ENCODE measurements at regions not wholly inside any gene's neighbourhood (a gene's known extent, or its start where the extent isn't known, plus 50 kb on each side); places are given as distances from the start of the nearest gene placed in this dataset.

DNA sequence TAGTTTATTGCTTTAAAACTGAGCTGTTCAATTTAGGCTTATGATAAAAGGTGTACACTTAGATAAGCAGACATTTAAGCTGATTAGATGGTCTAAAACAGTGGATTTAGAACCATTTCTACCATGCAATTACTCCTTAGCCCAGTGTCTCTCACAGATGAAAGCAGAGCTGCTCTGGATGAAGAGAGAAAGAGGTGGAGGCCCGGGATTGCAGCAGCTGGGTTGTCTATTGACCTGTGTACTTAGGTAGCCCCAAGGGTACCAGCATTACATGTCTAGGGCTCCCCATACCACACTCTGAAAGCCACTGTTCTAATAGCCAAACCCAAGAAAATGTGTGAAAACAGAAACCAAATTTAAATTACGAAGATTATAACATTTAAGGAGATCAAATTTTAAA lies 86.0 kb upstream of the GIMD1 start:
- Histone ChIP-seq H3K36me3 (ENCODE audit: control insufficient read depth, insufficient read depth, low read length) (no peaks in the 10 kb centered on the region), H3K4ac (ENCODE audit: low read depth, low read length) (no peak overlapping the region), H3K4me1 (ENCODE audit: control insufficient read depth, low read depth, low read length) (no peaks in the 10 kb centered on the region), H3K27ac (ENCODE audit: low read depth, low read length) (no peak overlapping the region), H3K79me2 (ENCODE audit: control insufficient read depth, insufficient read depth, low read length) (no peaks in the 10 kb centered on the region), H2AK5ac (ENCODE audit: low read length) (no peak overlapping the region), H2BK120ac (ENCODE audit: low read depth, low read length) (no peak overlapping the region), H3K23ac (ENCODE audit: low read length) (no peak overlapping the region), H3K27me3 (ENCODE audit: insufficient read depth, low read length, poor library complexity) (no peaks in the 10 kb centered on the region), H3K56ac (ENCODE audit: low read length) (no peak overlapping the region), H2BK5ac (ENCODE audit: low read length) (no peak overlapping the region), H3K79me1 (ENCODE audit: low read length) (no peaks in the 10 kb centered on the region), H4K8ac (ENCODE audit: low read depth, low read length) (no peak overlapping the region), H3K4me3 (ENCODE audit: low read length) (no peak overlapping the region), H2BK15ac (replicated peaks; ENCODE audit: low read depth) (no peak overlapping the region), H3K18ac (ENCODE audit: low read length) (no peak overlapping the region), H3K9ac (ENCODE audit: low read length) (no peak overlapping the region), H4K5ac (ENCODE audit: low read length) (no peak overlapping the region), H3K4me2 (ENCODE audit: low read length) (no peak overlapping the region)
- DNase-seq, result no peak
- WGBS (ENCODE audit: extremely low coverage, insufficient coverage, low lambda C conversion rate), result no CpG with 5 or more reads among the region's 2 CpGs

DNA sequence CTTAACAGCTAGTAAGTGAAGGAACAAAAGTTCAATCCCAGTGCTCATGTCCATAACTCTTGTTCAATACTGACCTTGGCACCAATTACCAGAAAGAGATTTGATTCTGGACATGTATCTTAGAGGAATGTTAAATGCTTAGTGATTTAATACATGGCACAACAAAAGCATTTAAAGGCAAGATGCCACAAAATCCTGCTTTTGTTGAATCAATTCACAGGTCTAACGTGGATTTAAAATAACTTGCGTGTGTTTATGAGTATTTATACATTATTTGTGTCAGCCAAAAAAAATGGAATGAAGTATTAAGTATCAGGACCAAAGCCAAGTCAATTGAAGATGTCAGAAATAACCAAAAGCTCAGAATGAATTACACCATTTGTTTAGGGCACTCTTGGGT lies 85.4 kb upstream of the GIMD1 start:
- no peak overlapping the region for H2BK5ac ChIP-seq (ENCODE audit: low read length)
- no peak overlapping the region for H3K4me2 ChIP-seq (ENCODE audit: low read length)
- H4K5ac ChIP-seq (ENCODE audit: low read length), result no peak overlapping the region
- no peak overlapping the region for H3K4me3 ChIP-seq (ENCODE audit: low read length)
- H2AK5ac ChIP-seq (ENCODE audit: low read length), result no peak overlapping the region
- no peaks in the 10 kb centered on the region for H3K4me1 ChIP-seq (ENCODE audit: control insufficient read depth, low read depth, low read length)
- no peaks in the 10 kb centered on the region for H3K27me3 ChIP-seq (ENCODE audit: insufficient read depth, low read length, poor library complexity)
- H2BK120ac ChIP-seq (ENCODE audit: low read depth, low read length), result no peak overlapping the region
- no peak overlapping the region for H3K9ac ChIP-seq (ENCODE audit: low read length)
- no peaks in the 10 kb centered on the region for H3K79me2 ChIP-seq (ENCODE audit: control insufficient read depth, insufficient read depth, low read length)
- H3K79me1 ChIP-seq (ENCODE audit: low read length), result no peaks in the 10 kb centered on the region
- H3K4ac ChIP-seq (ENCODE audit: low read depth, low read length), result no peak overlapping the region
- H3K27ac ChIP-seq (ENCODE audit: low read depth, low read length), result no peak overlapping the region
- WGBS (ENCODE audit: extremely low coverage, insufficient coverage, low lambda C conversion rate), result no CpG with 5 or more reads among the region's 2 CpGs
- no peak overlapping the region for H4K8ac ChIP-seq (ENCODE audit: low read depth, low read length)
- DNase-seq, result no peak
- H2BK15ac ChIP-seq (replicated peaks; ENCODE audit: low read depth), result no peak overlapping the region
- H3K18ac ChIP-seq (ENCODE audit: low read length), result no peak overlapping the region
- H3K23ac ChIP-seq (ENCODE audit: low read length), result no peak overlapping the region
- no peaks in the 10 kb centered on the region for H3K36me3 ChIP-seq (ENCODE audit: control insufficient read depth, insufficient read depth, low read length)
- no peak overlapping the region for H3K56ac ChIP-seq (ENCODE audit: low read length)

DNA sequence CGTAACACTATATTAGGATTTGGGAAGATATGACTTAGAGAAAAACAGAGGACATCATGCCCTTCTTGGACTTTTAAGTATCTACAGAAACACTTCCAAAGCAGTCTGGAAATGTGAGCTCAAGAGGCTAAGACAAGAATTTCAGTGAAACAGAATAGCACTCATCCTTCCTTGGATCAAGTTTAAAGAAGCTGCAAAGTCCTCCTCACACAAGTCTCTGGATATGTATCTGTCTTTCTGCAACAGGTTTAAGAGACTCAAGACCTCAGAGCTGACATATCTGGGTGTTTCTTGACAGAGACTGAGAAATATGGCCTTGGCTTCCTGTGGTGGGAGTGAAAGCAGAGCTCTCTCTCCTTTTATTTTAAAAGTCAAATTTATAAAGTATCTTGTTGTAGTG lies 82.5 kb upstream of the GIMD1 start:
- H3K23ac ChIP-seq (ENCODE audit: low read length), result no peak overlapping the region
- no peak for DNase-seq
- H2BK5ac ChIP-seq (ENCODE audit: low read length), result no peak overlapping the region
- H3K4ac ChIP-seq (ENCODE audit: low read depth, low read length), result no peak overlapping the region
- no peaks in the 10 kb centered on the region for H3K36me3 ChIP-seq (ENCODE audit: control insufficient read depth, insufficient read depth, low read length)
- no CpG with 5 or more reads among the region's 1 CpG for WGBS (ENCODE audit: extremely low coverage, insufficient coverage, low lambda C conversion rate)
- no peak overlapping the region for H3K56ac ChIP-seq (ENCODE audit: low read length)
- H3K79me2 ChIP-seq (ENCODE audit: control insufficient read depth, insufficient read depth, low read length), result no peaks in the 10 kb centered on the region
- H3K9ac ChIP-seq (ENCODE audit: low read length), result no peak overlapping the region
- H3K4me1 ChIP-seq (ENCODE audit: control insufficient read depth, low read depth, low read length), result no peaks in the 10 kb centered on the region
- H3K18ac ChIP-seq (ENCODE audit: low read length), result no peak overlapping the region
- H4K5ac ChIP-seq (ENCODE audit: low read length), result no peak overlapping the region
- H3K79me1 ChIP-seq (ENCODE audit: low read length), result no peaks in the 10 kb centered on the region
- no peaks in the 10 kb centered on the region for H3K27me3 ChIP-seq (ENCODE audit: insufficient read depth, low read length, poor library complexity)
- H2AK5ac ChIP-seq (ENCODE audit: low read length), result no peak overlapping the region
- H2BK15ac ChIP-seq (replicated peaks; ENCODE audit: low read depth), result no peak overlapping the region
- H4K8ac ChIP-seq (ENCODE audit: low read depth, low read length), result no peak overlapping the region
- H3K4me3 ChIP-seq (ENCODE audit: low read length), result no peak overlapping the region
- H3K4me2 ChIP-seq (ENCODE audit: low read length), result no peak overlapping the region
- H3K27ac ChIP-seq (ENCODE audit: low read depth, low read length), result no peak overlapping the region
- no peak overlapping the region for H2BK120ac ChIP-seq (ENCODE audit: low read depth, low read length)

DNA sequence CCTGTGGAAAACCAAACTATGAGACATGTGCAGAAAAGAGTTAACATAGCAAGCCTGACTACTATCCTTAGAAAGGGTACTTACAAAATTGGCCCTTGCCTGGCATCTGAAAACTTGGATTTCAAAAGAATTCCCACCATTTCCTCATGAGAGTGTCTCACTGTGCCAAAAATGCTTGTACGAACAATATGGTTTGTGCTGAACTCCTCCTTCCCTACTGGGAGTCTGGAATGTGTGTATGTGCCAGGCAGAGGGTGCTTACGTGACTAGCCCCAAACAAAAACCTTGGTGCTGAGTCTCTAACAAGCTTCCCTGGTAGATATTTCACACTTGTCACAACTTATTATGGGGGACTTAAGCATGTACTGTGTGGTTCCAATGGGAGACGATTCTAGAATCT lies 81.7 kb upstream of the GIMD1 start:
- Histone ChIP-seq H4K8ac (ENCODE audit: low read depth, low read length) (no peak overlapping the region), H3K4me2 (ENCODE audit: low read length) (no peak overlapping the region), H3K27me3 (ENCODE audit: insufficient read depth, low read length, poor library complexity) (no peaks in the 10 kb centered on the region), H3K27ac (ENCODE audit: low read depth, low read length) (no peak overlapping the region), H2BK15ac (replicated peaks; ENCODE audit: low read depth) (no peak overlapping the region), H3K4me3 (ENCODE audit: low read length) (no peak overlapping the region), H3K4ac (ENCODE audit: low read depth, low read length) (no peak overlapping the region), H3K36me3 (ENCODE audit: control insufficient read depth, insufficient read depth, low read length) (no peaks in the 10 kb centered on the region), H3K56ac (ENCODE audit: low read length) (no peak overlapping the region), H2AK5ac (ENCODE audit: low read length) (no peak overlapping the region), H4K5ac (ENCODE audit: low read length) (no peak overlapping the region), H3K9ac (ENCODE audit: low read length) (no peak overlapping the region), H3K18ac (ENCODE audit: low read length) (no peak overlapping the region), H2BK5ac (ENCODE audit: low read length) (no peak overlapping the region), H3K23ac (ENCODE audit: low read length) (no peak overlapping the region), H2BK120ac (ENCODE audit: low read depth, low read length) (no peak overlapping the region), H3K4me1 (ENCODE audit: control insufficient read depth, low read depth, low read length) (no peaks in the 10 kb centered on the region), H3K79me2 (ENCODE audit: control insufficient read depth, insufficient read depth, low read length) (no peaks in the 10 kb centered on the region), H3K79me1 (ENCODE audit: low read length) (no peaks in the 10 kb centered on the region)
- DNase-seq, result no peak
- WGBS (ENCODE audit: extremely low coverage, insufficient coverage, low lambda C conversion rate), result no CpG with 5 or more reads among the region's 3 CpGs

DNA sequence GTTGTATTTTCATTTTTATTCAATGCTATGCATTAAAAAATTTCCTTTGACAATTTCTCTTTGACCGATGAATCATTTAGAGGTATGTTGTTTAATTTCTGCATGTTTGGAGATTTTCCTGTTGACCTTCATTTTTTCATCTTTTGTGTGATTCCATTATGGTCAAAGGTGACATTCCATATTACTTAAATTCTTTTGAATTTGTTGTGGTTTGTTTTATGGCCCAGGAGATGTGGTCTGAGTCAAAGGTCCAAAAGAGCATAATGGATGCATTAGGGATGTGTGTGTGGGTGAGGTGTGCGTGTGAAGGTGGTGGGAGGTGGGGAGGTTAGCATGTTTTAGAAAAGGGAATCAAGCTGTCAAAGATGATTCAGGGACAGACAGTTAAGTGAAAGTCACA lies 76.0 kb upstream of the GIMD1 start:
- Histone ChIP-seq H3K27me3 (ENCODE audit: insufficient read depth, low read length, poor library complexity) (no peaks in the 10 kb centered on the region), H3K79me1 (ENCODE audit: low read length) (no peaks in the 10 kb centered on the region), H3K9ac (ENCODE audit: low read length) (no peak overlapping the region), H3K4ac (ENCODE audit: low read depth, low read length) (no peak overlapping the region), H3K18ac (ENCODE audit: low read length) (no peak overlapping the region), H3K27ac (ENCODE audit: low read depth, low read length) (no peak overlapping the region), H3K4me3 (ENCODE audit: low read length) (no peak overlapping the region), H2AK5ac (ENCODE audit: low read length) (no peak overlapping the region), H2BK15ac (replicated peaks; ENCODE audit: low read depth) (no peak overlapping the region), H4K8ac (ENCODE audit: low read depth, low read length) (no peak overlapping the region), H3K56ac (ENCODE audit: low read length) (no peak overlapping the region), H3K79me2 (ENCODE audit: control insufficient read depth, insufficient read depth, low read length) (no peaks in the 10 kb centered on the region), H3K4me2 (ENCODE audit: low read length) (no peak overlapping the region), H2BK120ac (ENCODE audit: low read depth, low read length) (no peak overlapping the region), H3K23ac (ENCODE audit: low read length) (no peak overlapping the region), H4K5ac (ENCODE audit: low read length) (no peak overlapping the region), H3K36me3 (ENCODE audit: control insufficient read depth, insufficient read depth, low read length) (no peaks in the 10 kb centered on the region), H2BK5ac (ENCODE audit: low read length) (no peak overlapping the region), H3K4me1 (ENCODE audit: control insufficient read depth, low read depth, low read length) (no peaks in the 10 kb centered on the region)
- 100% methylated on average over 1 of the region's 2 CpGs for WGBS (ENCODE audit: extremely low coverage, insufficient coverage, low lambda C conversion rate)
- DNase-seq, result no peak

DNA sequence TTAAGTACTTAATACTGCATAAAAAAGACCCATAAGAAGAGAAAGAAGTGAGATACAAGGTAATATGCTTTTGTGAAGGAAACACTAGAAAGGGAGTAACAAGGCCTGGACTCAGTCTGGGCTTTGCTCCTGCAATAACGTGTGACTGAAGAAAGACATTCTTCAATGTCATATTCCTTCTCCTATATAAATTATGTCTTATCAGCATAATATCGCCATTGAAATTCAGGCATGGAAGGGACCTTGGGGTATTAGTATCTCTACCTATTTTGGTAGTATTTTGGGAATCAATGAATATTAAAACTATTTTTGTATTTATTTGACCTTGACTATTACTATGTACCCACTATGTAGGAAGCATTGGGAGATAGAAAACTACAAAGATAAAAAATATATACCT lies 62.2 kb upstream of the GIMD1 start:
- Histone ChIP-seq H3K79me1 (ENCODE audit: low read length) (no peaks in the 10 kb centered on the region), H3K56ac (ENCODE audit: low read length) (no peak overlapping the region), H3K18ac (ENCODE audit: low read length) (no peak overlapping the region), H4K8ac (ENCODE audit: low read depth, low read length) (no peak overlapping the region), H3K4ac (ENCODE audit: low read depth, low read length) (no peak overlapping the region), H3K4me1 (ENCODE audit: control insufficient read depth, low read depth, low read length) (no peaks in the 10 kb centered on the region), H3K4me2 (ENCODE audit: low read length) (no peak overlapping the region), H3K23ac (ENCODE audit: low read length) (no peak overlapping the region), H3K9ac (ENCODE audit: low read length) (no peak overlapping the region), H3K36me3 (ENCODE audit: control insufficient read depth, insufficient read depth, low read length) (no peaks in the 10 kb centered on the region), H2BK5ac (ENCODE audit: low read length) (no peak overlapping the region), H3K27ac (ENCODE audit: low read depth, low read length) (no peak overlapping the region), H3K27me3 (ENCODE audit: insufficient read depth, low read length, poor library complexity) (no peaks in the 10 kb centered on the region), H4K5ac (ENCODE audit: low read length) (no peak overlapping the region), H2AK5ac (ENCODE audit: low read length) (no peak overlapping the region), H2BK15ac (replicated peaks; ENCODE audit: low read depth) (no peak overlapping the region), H3K79me2 (ENCODE audit: control insufficient read depth, insufficient read depth, low read length) (no peaks in the 10 kb centered on the region), H2BK120ac (ENCODE audit: low read depth, low read length) (no peak overlapping the region), H3K4me3 (ENCODE audit: low read length) (no peak overlapping the region)
- DNase-seq, result no peak
- no CpG with 5 or more reads among the region's 2 CpGs for WGBS (ENCODE audit: extremely low coverage, insufficient coverage, low lambda C conversion rate)

Data from mesendoderm (in vitro differentiated cells).